ENCODE measurements at regions not wholly inside any gene's neighbourhood (a gene's known extent, or its start where the extent isn't known, plus 50 kb on each side); places are given as distances from the start of the nearest gene placed in this dataset.

- no peak for TF ChIP-seq ZNF768 (tag by site-specific recombination; IDR thresholded peaks at IDR 0.05)
- TF ChIP-seq IKZF3 (tag by site-specific recombination; IDR thresholded peaks at IDR 0.05), result no peak
- TF ChIP-seq ZNF558 (tag by site-specific recombination; IDR thresholded peaks at IDR 0.05), result no peak
- no peak for TF ChIP-seq ZBTB48 (tag by site-specific recombination; IDR thresholded peaks at IDR 0.05)
- TF ChIP-seq ZNF560 (tag by site-specific recombination; IDR thresholded peaks at IDR 0.05; ENCODE audit: borderline replicate concordance), result no peak
- TF ChIP-seq ZSCAN5A (tag by site-specific recombination; IDR thresholded peaks at IDR 0.05), result no peak
- no peak for TF ChIP-seq ZNF792 (tag by site-specific recombination; IDR thresholded peaks at IDR 0.05)
- TF ChIP-seq ZIC2 (tag by site-specific recombination; IDR thresholded peaks at IDR 0.05), result no peak
- TF ChIP-seq ZNF692 (tag by site-specific recombination; IDR thresholded peaks at IDR 0.05), result no peak
- no peak for TF ChIP-seq ZNF274 (IDR thresholded peaks at IDR 0.05; ENCODE audit: low read length)
- TF ChIP-seq ZNF274 (tag by site-specific recombination; IDR thresholded peaks at IDR 0.05; ENCODE audit: borderline replicate concordance), result no peak
Measured at GRCh38 chr12:84554199-84554723, 358.3 kb downstream of the SLC6A15 start.

GRCh38 chr12:84553331-84554117, 359.1 kb downstream of the SLC6A15 start:
- no peak for TF ChIP-seq ZBTB1 (tag by site-specific recombination; IDR thresholded peaks at IDR 0.05)
- TF ChIP-seq ZNF830 (tag by site-specific recombination; IDR thresholded peaks at IDR 0.05; ENCODE audit: low read depth), result no peak
- no peak for TF ChIP-seq SCRT1 (tag by site-specific recombination; IDR thresholded peaks at IDR 0.05; ENCODE audit: borderline replicate concordance)
- TF ChIP-seq YY2 (tag by site-specific recombination; IDR thresholded peaks at IDR 0.05), result no peak
- TF ChIP-seq ZIC2 (tag by site-specific recombination; IDR thresholded peaks at IDR 0.05), result no peak
- no peak for TF ChIP-seq ZBTB10 (tag by site-specific recombination; IDR thresholded peaks at IDR 0.05)
- no peak for TF ChIP-seq ZFP41 (tag by site-specific recombination; IDR thresholded peaks at IDR 0.05; ENCODE audit: borderline replicate concordance)
- no peak for TF ChIP-seq ZNF354C (tag by site-specific recombination; IDR thresholded peaks at IDR 0.05; ENCODE audit: borderline replicate concordance, low read depth)
- no peak for TF ChIP-seq ZNF621 (tag by site-specific recombination; IDR thresholded peaks at IDR 0.05)
- no peaks in the 10 kb centered on the region for H3K9me3 ChIP-seq (ENCODE audit: control insufficient read depth, insufficient read depth, low read depth, low read length)
- H3K36me3 ChIP-seq (ENCODE audit: control insufficient read depth in 2 of 2, insufficient read depth in 1 of 2, low read length in 2 of 2), result no peaks in the 10 kb centered on the region
- ChIA-PET CTCF (no interaction called here), POLR2A (no interaction called here)
- no peak overlapping the region for H3K27ac ChIP-seq (ENCODE audit: extremely low read depth, low read depth, low read length)
- H3K4me1 ChIP-seq (ENCODE audit: control insufficient read depth, insufficient read depth, low read length), result no peaks in the 10 kb centered on the region
- no peak overlapping the region for H3K4me3 ChIP-seq (ENCODE audit: low read depth, low read length)

More at GRCh38 chr12:84554199-84554723, 358.3 kb downstream of the SLC6A15 start:
- no peak overlapping the region for H3K27ac ChIP-seq (ENCODE audit: extremely low read depth, low read depth, low read length)
- no peak overlapping the region for H3K4me3 ChIP-seq (ENCODE audit: low read depth, low read length)
- H3K4me1 ChIP-seq (ENCODE audit: control insufficient read depth, insufficient read depth, low read length), result no peaks in the 10 kb centered on the region
- H3K36me3 ChIP-seq (ENCODE audit: control insufficient read depth in 2 of 2, insufficient read depth in 1 of 2, low read length in 2 of 2), result no peaks in the 10 kb centered on the region
- ChIA-PET CTCF (no interaction called here), POLR2A (no interaction called here)
- no peaks in the 10 kb centered on the region for H3K9me3 ChIP-seq (ENCODE audit: control insufficient read depth, insufficient read depth, low read depth, low read length)
